GM12864 (cell line): ENCODE measurements at regions not wholly inside any gene's neighbourhood (a gene's known extent, or its start where the extent isn't known, plus 50 kb on each side); places are given as distances from the start of the nearest gene placed in this dataset.

ENCODE experiments used
- DNase-seq: peaks from one replicate; pipeline ENCODE4 v3.0.0-alpha.2; 2011; ENCODE audit warnings: low read depth
- H3K4me3 ChIP-seq: 2 replicates; pipeline ENCODE4 v1.5.1; 2011; ENCODE audit warnings: mild to moderate bottlenecking, low read depth, low read length, control low read depth
- CTCF ChIP-seq: IDR thresholded peaks from 2 replicates; pipeline ENCODE4 v1.5.1; 2011; ENCODE audit warnings: low read depth, mild to moderate bottlenecking, moderate library complexity, low read length, control low read depth, inconsistent platforms; ENCODE audit errors: missing control alignments

GRCh38 chr2:75421986-75422385, 138.8 kb downstream of the EVA1A start:
- no peak overlapping the region for H3K4me3 ChIP-seq
- DNase-seq = no peak
- no peak for TF ChIP-seq CTCF

GRCh38 chr2:75416420-75417342, 144.1 kb downstream of the EVA1A start:
- H3K4me3 ChIP-seq = peak overlapping the region; percentile 40
- DNase-seq = peak; percentile 45
- TF ChIP-seq CTCF = no peak

GRCh38 chr2:75415731-75416130, 145.0 kb downstream of the EVA1A start:
- no peak for TF ChIP-seq CTCF
- no peak overlapping the region; the same call in 1 of the 2 replicates for H3K4me3 ChIP-seq
- DNase-seq = no peak

GRCh38 chr2:75415111-75415626, 145.6 kb downstream of the EVA1A start:
- no peak for DNase-seq
- TF ChIP-seq CTCF = no peak
- no peak overlapping the region for H3K4me3 ChIP-seq

- no peak for DNase-seq
- no peak for TF ChIP-seq CTCF
- H3K4me3 ChIP-seq = no peak overlapping the region
Observed at GRCh38 chr2:75411574-75411973, 149.2 kb downstream of the EVA1A start.

GRCh38 chr2:75410702-75411101, 150.0 kb downstream of the EVA1A start:
- no peak for DNase-seq
- no peak overlapping the region for H3K4me3 ChIP-seq
- TF ChIP-seq CTCF = no peak
